Lower leg skin (tissue), 4 donors: ENCODE measurements at regions not wholly inside any gene's neighbourhood (a gene's known extent, or its start where the extent isn't known, plus 50 kb on each side); places are given as distances from the start of the nearest gene placed in this dataset.

Experiments used
- DNase-seq, 2 donors: peaks; one replicate each; pipeline ENCODE4 v3.0.0-alpha.2; 2019; ENCODE audit warnings: low spot score in 2 of 2
- H3K4me3 ChIP-seq: fragments of 200-600 bp; sonication (generic); 2 replicates; pipeline ENCODE4 v1.5.1; 2017; ENCODE audit warnings: mild to moderate bottlenecking, low read depth; ENCODE audit not compliant: poor library complexity, severe bottlenecking
- CTCF ChIP-seq, 3 donors: fragments of 450-650 bp; IDR thresholded peaks; one replicate each; pipeline ENCODE4 v1.5.1; 2016; ENCODE audit warnings: antibody characterized with exemption in 3 of 3, mild to moderate bottlenecking in 3 of 3, moderate library complexity in 2 of 3
- POLR2A ChIP-seq, 2 donors: fragments of 450-650 bp; IDR thresholded peaks; one replicate each; pipeline ENCODE4 v1.6.1; 2016 to 2017; ENCODE audit warnings: antibody characterized with exemption in 2 of 2, mild to moderate bottlenecking in 1 of 2, moderate library complexity in 1 of 2
- whole genome bisulfite sequencing, 2 donors: methylation state at CpG; one replicate each; pipeline ENCODE4 v1.1.5; 2018; 5-methylcytosine and 5-hydroxymethylcytosine counted together
- intact Hi-C: fragments of 100-400 bp; cut with DNase I; formaldehyde crosslinking; loops from one replicate; pipeline ENCODE4 v1.15.0; 2023; ENCODE audit warnings: low total_unique reads

DNA sequence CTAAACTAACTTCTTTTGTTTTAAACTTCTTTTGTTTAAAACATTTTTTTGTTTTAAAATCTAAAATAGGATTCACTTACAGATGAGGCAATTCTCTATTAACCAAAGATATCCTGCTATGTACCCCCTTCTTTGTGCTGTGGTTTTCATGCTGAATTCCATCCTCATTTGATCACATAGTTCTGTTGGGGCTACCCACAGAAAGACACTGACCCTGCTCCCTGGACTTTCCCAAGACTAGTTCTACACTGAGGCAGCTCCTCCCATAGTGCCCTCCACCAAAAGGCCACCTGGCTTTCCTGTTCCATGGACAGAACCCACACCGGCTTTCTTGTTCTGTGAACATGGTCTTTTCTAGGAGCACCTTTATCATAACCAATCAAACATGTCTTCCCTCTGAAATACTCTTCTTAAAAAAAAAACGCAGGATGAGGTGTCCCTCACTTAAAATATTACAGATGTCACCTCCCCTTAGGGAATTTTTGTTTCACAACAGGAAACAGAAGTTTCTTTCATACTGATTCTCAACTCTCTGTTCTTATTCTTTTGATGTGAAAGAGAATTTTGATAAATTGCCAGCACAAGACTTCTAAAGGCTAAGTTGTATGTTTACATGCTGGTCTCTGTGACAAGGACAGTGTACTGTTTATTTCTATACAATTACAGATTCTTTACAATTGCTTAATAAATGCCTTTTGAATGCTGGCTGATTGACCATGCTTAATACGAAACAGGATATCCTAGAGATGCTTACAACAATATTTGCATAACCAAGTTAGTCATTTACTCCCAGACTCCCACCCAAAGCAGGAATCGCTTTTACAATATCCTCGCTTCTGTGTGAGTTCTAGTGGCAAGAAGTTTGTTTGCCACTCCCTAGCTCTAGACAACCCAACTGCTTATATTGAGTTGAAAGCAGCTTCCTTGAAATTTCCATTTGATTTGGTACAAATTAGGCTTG lies 300.4 kb downstream of the DTWD2 start:
- 42 to 54% methylated on average over 5 of the region's 5 CpGs for WGBS, 2 donors
- TF ChIP-seq CTCF (IDR thresholded peaks at IDR 0.05) (no peak), POLR2A (IDR thresholded peaks at IDR 0.05) (no peak)
- intact Hi-C loops: no loop called here
- no peak overlapping the region for H3K4me3 ChIP-seq
- DNase-seq: no peak

GRCh38 chr5:118687100-118687499 lies 301.2 kb downstream of the DTWD2 start:
- intact Hi-C loops: no loop called here
- no peak for DNase-seq
- TF ChIP-seq CTCF (IDR thresholded peaks at IDR 0.05) (no peak), POLR2A (IDR thresholded peaks at IDR 0.05) (no peak)
- H3K4me3 ChIP-seq: no peak overlapping the region
- 88 to 95% methylated on average over 1 of the region's 1 CpG for WGBS, 2 donors

GRCh38 chr5:118681655-118682054 lies 306.7 kb downstream of the DTWD2 start:
- DNase-seq: no peak
- TF ChIP-seq CTCF (IDR thresholded peaks at IDR 0.05) (no peak), POLR2A (IDR thresholded peaks at IDR 0.05) (no peak)
- H3K4me3 ChIP-seq: no peak overlapping the region
- WGBS, 2 donors: 87 to 88% methylated on average over 2 of the region's 2 CpGs
- intact Hi-C loops: no loop called here

GRCh38 chr5:118679264-118679940 lies 308.9 kb downstream of the DTWD2 start:
- 28 to 39% methylated on average over 6 of the region's 6 CpGs for WGBS, 2 donors
- intact Hi-C loops: no loop called here
- DNase-seq: no peak
- no peak overlapping the region for H3K4me3 ChIP-seq
- TF ChIP-seq CTCF (IDR thresholded peaks at IDR 0.05) (no peak), POLR2A (IDR thresholded peaks at IDR 0.05) (no peak)

DNA sequence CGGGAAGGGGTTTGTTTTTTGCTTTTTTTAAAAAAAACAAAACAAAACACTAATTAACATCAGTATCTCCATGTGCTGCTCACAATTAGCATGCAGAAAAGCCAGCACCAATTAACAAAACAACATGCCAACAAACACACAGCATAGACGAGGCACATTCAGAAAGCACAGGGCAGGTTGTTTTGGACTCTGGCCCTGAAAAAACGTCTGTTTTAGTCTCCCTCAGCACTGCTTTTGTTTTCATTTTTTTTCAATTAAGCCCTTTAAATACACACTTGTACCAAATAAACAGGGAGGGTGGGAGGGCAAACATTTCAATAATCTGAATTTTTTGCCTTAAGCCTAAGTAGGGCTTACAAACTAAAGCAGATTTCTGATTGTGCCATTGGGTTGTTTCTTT lies 309.6 kb downstream of the DTWD2 start:
- intact Hi-C loops: no loop called here
- H3K4me3 ChIP-seq: no peak overlapping the region
- WGBS, 2 donors: 29 to 36% methylated on average over 3 of the region's 3 CpGs
- no peak for DNase-seq
- TF ChIP-seq POLR2A (IDR thresholded peaks at IDR 0.05) (no peak), CTCF (IDR thresholded peaks at IDR 0.05) (no peak)
